ENCODE measurements at regions not wholly inside any gene's neighbourhood (a gene's known extent, or its start where the extent isn't known, plus 50 kb on each side); places are given as distances from the start of the nearest gene placed in this dataset.

DNA sequence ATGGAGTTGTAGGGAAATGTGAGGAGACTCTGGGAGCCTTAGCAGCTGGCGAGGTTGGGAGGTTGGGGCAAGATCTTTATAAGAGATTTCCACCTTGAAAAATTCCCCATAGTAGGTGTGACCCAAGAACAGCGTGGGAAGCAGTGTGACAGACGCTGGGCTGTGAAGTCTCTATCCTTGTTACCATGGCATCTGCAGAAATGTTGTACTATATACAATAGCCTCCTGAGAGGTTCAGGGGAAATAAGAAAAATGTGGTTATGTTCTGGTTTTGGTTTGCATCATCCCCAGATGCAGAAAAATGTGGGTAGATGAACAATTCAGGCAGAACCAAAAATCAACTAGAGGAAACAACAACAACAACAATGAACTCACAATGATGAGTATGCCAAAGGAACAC lies 498.6 kb downstream of the SH2D4B start:
- TF ChIP-seq POLR2A (IDR thresholded peaks at IDR 0.05), result no peak
- no peak for TF ChIP-seq CTCF (IDR thresholded peaks at IDR 0.05)
- TF ChIP-seq EP300 (IDR thresholded peaks at IDR 0.05), result no peak
